ENCODE measurements at regions not wholly inside any gene's neighbourhood (a gene's known extent, or its start where the extent isn't known, plus 50 kb on each side); places are given as distances from the start of the nearest gene placed in this dataset.

GRCh38 chr6:23905133-23905815 is 220.7 kb upstream of the NRSN1 start:
- Histone ChIP-seq H3K4me3 (no peak overlapping the region), H3K27me3 (replicated peaks) (no peaks in the 10 kb centered on the region), H3K27ac (no peak overlapping the region), H3K9me3 (replicated peaks) (peaks cover 9% of the 10 kb centered on the region; the same call in 1 of the 2 replicates), H3K36me3 (no peaks in the 10 kb centered on the region), H3K4me1 (replicated peaks) (no peaks in the 10 kb centered on the region)
- DNase-seq (ENCODE audit: low read depth in 1 of 2, low spot score in 2 of 2): no peak

DNA sequence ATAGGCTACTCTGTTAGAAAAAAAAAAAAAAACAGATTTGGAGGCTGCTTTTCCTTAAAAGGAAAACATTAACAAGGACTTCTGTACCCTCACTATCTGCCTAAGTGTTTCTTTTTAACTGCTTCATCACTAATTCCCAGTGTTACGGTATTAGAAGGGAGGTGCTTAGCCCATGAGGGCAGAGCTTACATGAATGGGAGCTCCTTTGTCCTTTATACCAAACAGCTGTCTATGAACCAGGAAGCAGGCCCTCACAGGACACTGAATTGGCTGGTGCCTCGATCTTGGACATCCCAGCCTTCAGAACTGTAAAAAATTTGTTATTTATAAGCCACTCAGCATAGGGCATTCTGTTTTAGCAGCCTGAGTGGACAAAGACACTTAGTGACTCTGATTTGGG is 215.6 kb upstream of the NRSN1 start:
- no peak for DNase-seq (ENCODE audit: low read depth in 1 of 2, low spot score in 2 of 2)
- H3K36me3 ChIP-seq: no peaks in the 10 kb centered on the region
- no peaks in the 10 kb centered on the region for H3K4me1 ChIP-seq (replicated peaks)
- peaks cover 4% of the 10 kb centered on the region; the same call in 1 of the 2 replicates for H3K9me3 ChIP-seq (replicated peaks)
- no peaks in the 10 kb centered on the region for H3K27me3 ChIP-seq (replicated peaks)
- no peak overlapping the region for H3K4me3 ChIP-seq
- H3K27ac ChIP-seq: no peak overlapping the region

GRCh38 chr6:23927935-23928334 is 198.1 kb upstream of the NRSN1 start:
- H3K9me3 ChIP-seq (replicated peaks): peaks cover 8% of the 10 kb centered on the region
- no peaks in the 10 kb centered on the region for H3K4me1 ChIP-seq (replicated peaks)
- no peak for DNase-seq (ENCODE audit: low read depth in 1 of 2, low spot score in 2 of 2)
- H3K36me3 ChIP-seq: no peaks in the 10 kb centered on the region
- no peak overlapping the region for H3K27ac ChIP-seq
- no peak overlapping the region for H3K4me3 ChIP-seq
- no peaks in the 10 kb centered on the region for H3K27me3 ChIP-seq (replicated peaks)

DNA sequence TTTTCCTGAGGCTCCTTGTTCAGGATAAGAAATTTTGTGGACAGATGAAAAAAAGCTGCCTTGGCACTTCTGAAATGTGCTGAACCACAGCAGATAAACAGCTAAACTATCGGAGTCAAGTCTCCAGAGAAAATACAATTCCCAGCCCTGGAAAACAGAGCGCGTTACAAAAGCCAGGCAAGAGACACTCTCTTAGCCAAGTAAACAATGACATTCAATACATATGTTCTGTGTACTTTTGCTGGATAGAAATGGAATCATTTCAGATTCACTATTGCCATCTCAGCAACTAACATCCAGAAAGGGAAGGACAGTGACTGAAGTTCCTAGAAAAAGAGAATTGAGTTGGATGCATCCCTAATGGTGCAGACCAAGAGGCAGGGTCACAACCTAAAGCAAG is 196.8 kb upstream of the NRSN1 start:
- Histone ChIP-seq H3K4me1 (replicated peaks) (no peaks in the 10 kb centered on the region), H3K9me3 (replicated peaks) (peaks cover 8% of the 10 kb centered on the region), H3K36me3 (no peaks in the 10 kb centered on the region), H3K4me3 (no peak overlapping the region), H3K27ac (no peak overlapping the region), H3K27me3 (replicated peaks) (no peaks in the 10 kb centered on the region)
- DNase-seq (ENCODE audit: low read depth in 1 of 2, low spot score in 2 of 2): no peak

GRCh38 chr6:23940466-23940865 is 185.5 kb upstream of the NRSN1 start:
- Histone ChIP-seq H3K9me3 (replicated peaks) (no peaks in the 10 kb centered on the region; the same call in 1 of the 2 replicates), H3K27me3 (replicated peaks) (no peaks in the 10 kb centered on the region), H3K27ac (no peak overlapping the region), H3K36me3 (no peaks in the 10 kb centered on the region), H3K4me1 (replicated peaks) (no peaks in the 10 kb centered on the region), H3K4me3 (no peak overlapping the region)
- DNase-seq (ENCODE audit: low read depth in 1 of 2, low spot score in 2 of 2): no peak

DNA sequence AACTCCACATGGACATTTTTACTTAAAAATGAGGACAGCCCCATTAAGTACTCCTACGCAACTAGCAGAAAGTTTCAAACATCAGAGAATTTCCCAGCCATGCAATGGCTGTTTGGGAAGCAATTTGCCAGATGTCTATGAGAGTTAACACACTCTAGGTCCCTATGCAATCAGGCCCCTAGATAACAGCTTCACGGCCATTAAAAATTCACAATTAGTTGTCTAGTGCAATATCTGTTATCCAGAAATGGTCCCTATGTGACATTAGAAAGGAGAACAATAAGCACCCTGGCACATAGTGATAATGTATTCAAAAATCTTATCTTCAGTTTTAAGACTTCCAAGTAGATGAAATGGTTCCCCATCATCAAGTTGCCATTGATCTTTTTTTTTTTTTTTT is 174.3 kb upstream of the NRSN1 start:
- DNase-seq (ENCODE audit: low read depth in 1 of 2, low spot score in 2 of 2): no peak
- H3K9me3 ChIP-seq (replicated peaks): peaks cover 5% of the 10 kb centered on the region; the same call in 1 of the 2 replicates

GRCh38 chr6:23952245-23952644 is 173.8 kb upstream of the NRSN1 start:
- Histone ChIP-seq H3K27me3 (replicated peaks) (no peaks in the 10 kb centered on the region), H3K36me3 (no peaks in the 10 kb centered on the region), H3K27ac (no peak overlapping the region), H3K9me3 (replicated peaks) (peaks cover 5% of the 10 kb centered on the region; the same call in 1 of the 2 replicates), H3K4me3 (no peak overlapping the region), H3K4me1 (replicated peaks) (no peaks in the 10 kb centered on the region)
- no peak for DNase-seq (ENCODE audit: low read depth in 1 of 2, low spot score in 2 of 2)

More for the DNA sequence above, 174.3 kb upstream of the NRSN1 start:
- no peaks in the 10 kb centered on the region for H3K4me1 ChIP-seq (replicated peaks)
- no peak overlapping the region for H3K4me3 ChIP-seq
- H3K36me3 ChIP-seq: no peaks in the 10 kb centered on the region
- no peaks in the 10 kb centered on the region for H3K27me3 ChIP-seq (replicated peaks)
- no peak overlapping the region for H3K27ac ChIP-seq

DNA sequence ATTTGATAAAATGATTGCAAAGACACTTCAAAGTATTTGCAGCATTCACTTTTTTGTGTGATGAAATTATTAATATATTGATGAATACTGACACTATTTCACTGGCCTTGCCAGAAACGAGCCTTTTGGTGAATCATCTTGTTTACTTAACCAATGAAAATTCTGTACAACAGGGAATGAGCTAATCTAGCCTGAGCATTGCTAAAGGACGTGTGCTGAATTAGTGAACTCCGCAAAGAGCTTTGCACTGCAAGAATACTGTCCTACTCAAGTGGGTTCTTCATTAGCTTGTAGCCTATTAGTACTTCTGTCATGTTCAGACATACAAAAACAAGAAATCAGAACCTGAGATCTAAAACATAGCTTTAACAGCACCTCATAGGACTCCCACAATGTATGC is 172.0 kb upstream of the NRSN1 start:
- no peaks in the 10 kb centered on the region for H3K4me1 ChIP-seq (replicated peaks)
- no peak overlapping the region for H3K27ac ChIP-seq
- H3K36me3 ChIP-seq: no peaks in the 10 kb centered on the region
- DNase-seq (ENCODE audit: low read depth in 1 of 2, low spot score in 2 of 2): no peak
- peaks cover 5% of the 10 kb centered on the region; the same call in 1 of the 2 replicates for H3K9me3 ChIP-seq (replicated peaks)
- H3K4me3 ChIP-seq: no peak overlapping the region
- H3K27me3 ChIP-seq (replicated peaks): no peaks in the 10 kb centered on the region

DNA sequence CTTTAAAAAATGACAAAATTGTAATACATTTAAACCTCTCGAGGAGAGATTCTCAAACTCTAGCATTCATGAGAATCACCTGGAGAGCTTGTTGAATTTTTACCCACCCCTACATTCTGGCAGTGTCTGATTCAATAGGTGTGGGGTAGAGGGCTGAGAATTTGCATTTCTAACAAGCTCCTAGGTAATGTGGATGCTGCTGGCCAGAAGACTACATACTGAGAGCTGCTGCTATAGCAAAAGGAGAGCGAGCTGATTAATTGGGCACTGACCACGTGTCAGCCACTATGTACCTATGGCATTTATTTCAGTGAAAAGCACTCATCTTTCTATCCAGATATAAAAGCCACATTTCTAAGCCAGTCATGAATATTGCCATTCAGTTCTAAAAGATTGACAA is 169.0 kb upstream of the NRSN1 start:
- Histone ChIP-seq H3K27me3 (replicated peaks) (no peaks in the 10 kb centered on the region), H3K36me3 (no peaks in the 10 kb centered on the region), H3K4me3 (no peak overlapping the region), H3K9me3 (replicated peaks) (peaks cover 8% of the 10 kb centered on the region; the same call in 1 of the 2 replicates), H3K4me1 (replicated peaks) (no peaks in the 10 kb centered on the region), H3K27ac (no peak overlapping the region)
- DNase-seq (ENCODE audit: low read depth in 1 of 2, low spot score in 2 of 2): no peak

- Histone ChIP-seq H3K4me1 (replicated peaks) (no peaks in the 10 kb centered on the region), H3K36me3 (no peaks in the 10 kb centered on the region), H3K9me3 (replicated peaks) (0 out of 2 replicates have a peak, but pooled peaks cover 4% of the 10 kb centered on the region), H3K4me3 (no peak overlapping the region), H3K27ac (no peak overlapping the region), H3K27me3 (replicated peaks) (no peaks in the 10 kb centered on the region)
- no peak for DNase-seq (ENCODE audit: low read depth in 1 of 2, low spot score in 2 of 2)
These were observed 161.2 kb upstream of the NRSN1 start for GRCh38 chr6:23964865-23965264.

DNA sequence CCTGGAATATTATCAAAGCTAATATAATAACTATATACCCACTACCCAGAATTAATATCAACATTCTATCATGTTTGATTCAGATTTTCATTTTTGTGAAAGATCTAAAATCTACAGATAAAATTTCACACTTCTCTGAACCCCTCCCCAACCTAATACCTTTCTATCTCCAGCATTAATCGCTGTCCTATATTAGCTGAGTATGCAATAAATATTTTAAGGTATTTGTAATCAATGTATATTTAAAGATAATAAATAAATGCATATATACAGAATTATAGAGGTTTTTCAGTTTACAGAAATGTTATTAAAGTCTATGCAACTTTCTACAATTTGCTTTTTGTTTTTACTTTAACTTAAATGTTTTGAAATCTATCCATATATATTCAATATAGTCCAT is 156.7 kb upstream of the NRSN1 start:
- no peaks in the 10 kb centered on the region for H3K36me3 ChIP-seq
- no peaks in the 10 kb centered on the region for H3K4me1 ChIP-seq (replicated peaks)

DNA sequence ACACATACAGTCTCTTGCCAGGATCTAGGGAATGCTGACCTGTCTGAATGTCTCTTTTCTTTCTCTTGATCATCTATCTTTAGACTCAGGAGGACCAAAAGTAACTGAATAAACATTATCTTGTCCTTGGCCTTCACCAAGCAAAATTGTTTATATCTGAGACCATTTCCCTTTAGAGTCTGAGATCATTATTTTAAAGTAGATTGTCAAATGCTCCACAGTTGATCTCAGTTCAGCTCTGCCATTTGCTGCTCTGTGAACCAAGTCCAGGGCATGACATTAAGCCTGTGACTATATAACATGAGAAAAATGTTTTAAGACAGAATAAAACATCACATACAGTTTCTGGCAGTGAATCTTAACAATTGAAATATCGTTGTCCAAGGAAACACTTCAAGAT is 148.3 kb upstream of the NRSN1 start:
- no peak for DNase-seq (ENCODE audit: low read depth in 1 of 2, low spot score in 2 of 2)

More for the DNA sequence above, 156.7 kb upstream of the NRSN1 start:
- Histone ChIP-seq H3K9me3 (replicated peaks) (peaks cover 10% of the 10 kb centered on the region), H3K27me3 (replicated peaks) (no peaks in the 10 kb centered on the region), H3K27ac (no peak overlapping the region), H3K4me3 (no peak overlapping the region)
- DNase-seq (ENCODE audit: low read depth in 1 of 2, low spot score in 2 of 2): no peak

GRCh38 chr6:23980965-23981364 is 145.1 kb upstream of the NRSN1 start:
- Histone ChIP-seq H3K27ac (no peak overlapping the region), H3K4me1 (replicated peaks) (no peaks in the 10 kb centered on the region), H3K27me3 (replicated peaks) (no peaks in the 10 kb centered on the region), H3K36me3 (no peaks in the 10 kb centered on the region), H3K4me3 (no peak overlapping the region), H3K9me3 (replicated peaks) (peaks cover 3% of the 10 kb centered on the region; the same call in 1 of the 2 replicates)
- DNase-seq (ENCODE audit: low read depth in 1 of 2, low spot score in 2 of 2): no peak

More for the DNA sequence above, 148.3 kb upstream of the NRSN1 start:
- no peaks in the 10 kb centered on the region for H3K4me1 ChIP-seq (replicated peaks)
- H3K4me3 ChIP-seq: no peak overlapping the region
- H3K9me3 ChIP-seq (replicated peaks): peaks cover 6% of the 10 kb centered on the region
- H3K27ac ChIP-seq: no peak overlapping the region
- no peaks in the 10 kb centered on the region for H3K27me3 ChIP-seq (replicated peaks)
- no peaks in the 10 kb centered on the region for H3K36me3 ChIP-seq

DNA sequence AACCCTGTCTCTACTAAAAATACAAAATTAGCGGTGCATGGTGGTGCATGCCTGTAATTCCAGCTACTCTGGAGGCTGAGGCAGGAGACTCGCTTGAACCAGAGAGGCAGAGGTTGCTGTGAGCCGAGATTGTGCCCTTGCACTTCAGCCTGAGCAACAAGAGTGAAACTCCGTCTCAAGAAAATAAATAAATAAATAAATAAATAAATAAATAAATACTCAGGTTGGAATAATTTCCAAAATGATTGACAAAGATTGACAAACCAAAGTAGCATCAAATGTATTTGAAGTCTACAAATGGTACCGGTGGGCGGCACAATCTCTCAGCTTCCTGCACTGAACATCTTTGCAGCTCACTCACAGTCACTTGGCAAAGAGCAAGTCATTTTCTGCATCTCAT is 144.1 kb upstream of the NRSN1 start:
- H3K27ac ChIP-seq: no peak overlapping the region
- peaks cover 7% of the 10 kb centered on the region; the same call in 1 of the 2 replicates for H3K9me3 ChIP-seq (replicated peaks)
- no peaks in the 10 kb centered on the region for H3K27me3 ChIP-seq (replicated peaks)
- H3K4me1 ChIP-seq (replicated peaks): no peaks in the 10 kb centered on the region
- no peak for DNase-seq (ENCODE audit: low read depth in 1 of 2, low spot score in 2 of 2)
- H3K4me3 ChIP-seq: no peak overlapping the region
- H3K36me3 ChIP-seq: no peaks in the 10 kb centered on the region

DNA sequence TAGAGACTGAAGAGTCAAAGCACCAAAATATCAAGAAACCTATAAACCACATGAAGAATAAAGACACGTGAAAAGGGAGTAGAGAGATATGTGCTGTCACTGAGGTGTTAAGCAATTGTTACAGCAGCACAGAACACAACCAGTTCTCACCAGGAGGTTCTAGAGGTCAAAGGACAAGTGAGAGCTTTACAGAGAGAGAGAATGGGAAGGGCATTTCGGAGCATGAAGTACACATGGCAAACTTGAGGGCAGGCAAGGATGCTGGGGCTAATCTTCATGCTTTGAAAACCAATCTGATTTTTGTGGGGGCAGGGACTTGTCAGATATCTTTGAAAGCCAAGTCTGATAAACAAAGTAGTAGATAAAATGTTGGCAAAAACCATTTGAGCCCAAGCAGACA is 142.3 kb upstream of the NRSN1 start:
- peaks cover 14% of the 10 kb centered on the region; the same call in 1 of the 2 replicates for H3K9me3 ChIP-seq (replicated peaks)
- H3K27me3 ChIP-seq (replicated peaks): no peaks in the 10 kb centered on the region
- no peak for DNase-seq (ENCODE audit: low read depth in 1 of 2, low spot score in 2 of 2)
- no peak overlapping the region for H3K4me3 ChIP-seq
- no peak overlapping the region for H3K27ac ChIP-seq
- no peaks in the 10 kb centered on the region for H3K4me1 ChIP-seq (replicated peaks)
- H3K36me3 ChIP-seq: no peaks in the 10 kb centered on the region

Measured in SJSA1 (cell line).